ENCODE measurements at regions not wholly inside any gene's neighbourhood (a gene's known extent, or its start where the extent isn't known, plus 50 kb on each side); places are given as distances from the start of the nearest gene placed in this dataset.
"Not testable (repeated sequence)": the region's sequence is repeated elsewhere in the genome, so short reads cannot be mapped to it uniquely, and the experiment has no call there.

GRCh38 chr4:43089730-43090129, 197.2 kb downstream of the GRXCR1 start:
- DNase-seq: peak; percentile 3

- no peak for DNase-seq
These were observed 210.5 kb downstream of the GRXCR1 start for GRCh38 chr4:43103048-43103447.

- DNase-seq: no peak
These were observed 219.6 kb downstream of the GRXCR1 start for GRCh38 chr4:43112139-43112538.

GRCh38 chr4:43113196-43113595, 220.7 kb downstream of the GRXCR1 start:
- no peak for DNase-seq

- DNase-seq: no peak
These were observed 234.1 kb downstream of the GRXCR1 start for GRCh38 chr4:43126595-43126994.

GRCh38 chr4:43130228-43131021, 237.9 kb downstream of the GRXCR1 start:
- DNase-seq: no peak

GRCh38 chr4:43132010-43132582, 239.6 kb downstream of the GRXCR1 start:
- DNase-seq: peak; percentile 64

GRCh38 chr4:43133566-43133965, 241.1 kb downstream of the GRXCR1 start:
- no peak for DNase-seq

GRCh38 chr4:43136752-43137151, 244.2 kb downstream of the GRXCR1 start:
- DNase-seq: no peak

- DNase-seq: no peak
These were observed 253.7 kb downstream of the GRXCR1 start for GRCh38 chr4:43146198-43146597.

GRCh38 chr4:43148481-43148880, 256.0 kb downstream of the GRXCR1 start:
- DNase-seq: no peak

GRCh38 chr4:43163101-43163792, 270.7 kb downstream of the GRXCR1 start:
- no peak for DNase-seq

GRCh38 chr4:43189741-43190140, 297.2 kb downstream of the GRXCR1 start:
- no peak for DNase-seq

GRCh38 chr4:43212576-43212975, 320.1 kb downstream of the GRXCR1 start:
- DNase-seq: not testable (repeated sequence)

- DNase-seq: no peak
These were observed 331.3 kb downstream of the GRXCR1 start for GRCh38 chr4:43223820-43224219.

GRCh38 chr4:43224559-43224958, 332.0 kb downstream of the GRXCR1 start:
- DNase-seq: no peak

- DNase-seq: no peak
These were observed 340.8 kb downstream of the GRXCR1 start for GRCh38 chr4:43233321-43233720.

GRCh38 chr4:43234626-43235415, 342.3 kb downstream of the GRXCR1 start:
- DNase-seq: peak; percentile 19

- DNase-seq: no peak
These were observed 345.5 kb downstream of the GRXCR1 start for GRCh38 chr4:43238008-43238407.

GRCh38 chr4:43238585-43238984, 346.1 kb downstream of the GRXCR1 start:
- DNase-seq: no peak

- DNase-seq: no peak
These were observed 348.6 kb downstream of the GRXCR1 start for GRCh38 chr4:43241104-43241503.

GRCh38 chr4:43242606-43243005, 350.1 kb downstream of the GRXCR1 start:
- peak; percentile 70 for DNase-seq

- DNase-seq: no peak
These were observed 351.1 kb downstream of the GRXCR1 start for GRCh38 chr4:43243433-43244116.
